ENCODE measurements at regions not wholly inside any gene's neighbourhood (a gene's known extent, or its start where the extent isn't known, plus 50 kb on each side); places are given as distances from the start of the nearest gene placed in this dataset.
A peak's percentile ranks its signal among the peaks of the same experiment; 100 is the strongest.

GRCh38 chr3:150261418-150261817 lies 146.7 kb upstream of the TSC22D2 start:
- intact Hi-C loops (cut with DNase I) = no loop called here
- Histone ChIP-seq H3K9me3 (no peaks in the 10 kb centered on the region), H3K4me3 (no peak overlapping the region), H3K27ac (no peak overlapping the region), H3K27me3 (no peaks in the 10 kb centered on the region), H3K4me1 (peaks cover 0 to 3% (median 0%) of the 10 kb centered on the region in 12 donors), H3K36me3 (no peaks in the 10 kb centered on the region)
- no peak for ATAC-seq
- TF ChIP-seq POLR2A (IDR thresholded peaks at IDR 0.05) (no peak), CTCF (IDR thresholded peaks at IDR 0.05) (no peak)
- no peak for DNase-seq
- WGBS, 4 donors = 83 to 93% (median 90%) methylated on average over 2 of the region's 2 CpGs

GRCh38 chr3:150260398-150260710 lies 147.7 kb upstream of the TSC22D2 start:
- no peak for TF ChIP-seq POLR2A (IDR thresholded peaks at IDR 0.05)
- TF ChIP-seq CTCF (IDR thresholded peaks at IDR 0.05) = no peak
- 38 to 59% (median 41%) methylated on average over 3 of the region's 3 CpGs for WGBS, 4 donors
- H3K4me3 ChIP-seq = no peak overlapping the region
- no peak overlapping the region for H3K27ac ChIP-seq
- DNase-seq (no peak), ATAC-seq (no peak)
- no peaks in the 10 kb centered on the region for H3K9me3 ChIP-seq
- H3K4me1 ChIP-seq = peaks cover 0 to 10% (median 0%) of the 10 kb centered on the region in 12 donors
- H3K36me3 ChIP-seq = no peaks in the 10 kb centered on the region
- no peaks in the 10 kb centered on the region for H3K27me3 ChIP-seq
- intact Hi-C loops (cut with DNase I) = no loop called here

- TF ChIP-seq CTCF (IDR thresholded peaks at IDR 0.05) (no peak), POLR2A (IDR thresholded peaks at IDR 0.05) (no peak)
- Histone ChIP-seq H3K4me1 (peaks cover 0 to 16% (median 0%) of the 10 kb centered on the region in 12 donors), H3K4me3 (no peak overlapping the region), H3K9me3 (no peaks in the 10 kb centered on the region), H3K27ac (no peak overlapping the region), H3K36me3 (no peaks in the 10 kb centered on the region), H3K27me3 (no peaks in the 10 kb centered on the region)
- DNase-seq (no peak), ATAC-seq (peak in 1 of 4 donors; percentile 27)
- 63 to 72% (median 67%) methylated on average over 5 of the region's 5 CpGs for WGBS, 4 donors
- intact Hi-C loops (cut with DNase I) = loop anchor here in 1 of 10 donors (10.0 kb wide), 1 partner anchor 85 kb away; no protein-coding TSS in a partner anchor
Measured at GRCh38 chr3:150259526-150260397, 148.3 kb upstream of the TSC22D2 start.

- Histone ChIP-seq H3K27me3 (no peaks in the 10 kb centered on the region), H3K27ac (no peak overlapping the region), H3K36me3 (no peaks in the 10 kb centered on the region), H3K4me1 (peaks cover 0 to 40% (median 3%) of the 10 kb centered on the region in 12 donors), H3K4me3 (no peak overlapping the region), H3K9me3 (no peaks in the 10 kb centered on the region)
- DNase-seq = no peak
- ATAC-seq = no peak
- no peak for TF ChIP-seq CTCF (IDR thresholded peaks at IDR 0.05)
- no peak for TF ChIP-seq POLR2A (IDR thresholded peaks at IDR 0.05)
- WGBS, 4 donors = 62 to 69% (median 64%) methylated on average over 5 of the region's 5 CpGs
- intact Hi-C loops (cut with DNase I) = loop anchor here in 1 of 10 donors (10.0 kb wide), 1 partner anchor 88 kb away; no protein-coding TSS in a partner anchor
Measured at GRCh38 chr3:150256782-150257181, 151.3 kb upstream of the TSC22D2 start.
